ENCODE measurements at regions not wholly inside any gene's neighbourhood (a gene's known extent, or its start where the extent isn't known, plus 50 kb on each side); places are given as distances from the start of the nearest gene placed in this dataset.

DNA sequence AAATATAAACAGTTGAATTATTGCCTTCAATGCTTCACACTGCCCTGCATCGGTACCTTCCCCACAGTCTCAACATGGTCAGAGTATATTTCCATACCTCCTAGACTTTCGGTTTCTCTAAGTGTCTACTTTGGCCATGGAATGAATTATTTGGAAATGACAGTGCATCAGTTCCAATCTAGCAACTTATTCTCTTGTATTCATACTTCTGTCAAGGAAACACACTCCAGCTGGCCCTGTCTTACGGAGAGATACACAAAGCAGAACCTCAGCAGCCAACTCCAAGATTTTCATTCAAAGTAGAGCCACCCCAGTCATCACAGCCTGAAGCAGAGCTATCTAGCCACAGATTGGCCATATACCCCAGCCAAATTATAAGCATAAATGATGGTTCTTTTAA is 518.4 kb upstream of the UBE2E2 start:
- TF ChIP-seq, protein P1, sequence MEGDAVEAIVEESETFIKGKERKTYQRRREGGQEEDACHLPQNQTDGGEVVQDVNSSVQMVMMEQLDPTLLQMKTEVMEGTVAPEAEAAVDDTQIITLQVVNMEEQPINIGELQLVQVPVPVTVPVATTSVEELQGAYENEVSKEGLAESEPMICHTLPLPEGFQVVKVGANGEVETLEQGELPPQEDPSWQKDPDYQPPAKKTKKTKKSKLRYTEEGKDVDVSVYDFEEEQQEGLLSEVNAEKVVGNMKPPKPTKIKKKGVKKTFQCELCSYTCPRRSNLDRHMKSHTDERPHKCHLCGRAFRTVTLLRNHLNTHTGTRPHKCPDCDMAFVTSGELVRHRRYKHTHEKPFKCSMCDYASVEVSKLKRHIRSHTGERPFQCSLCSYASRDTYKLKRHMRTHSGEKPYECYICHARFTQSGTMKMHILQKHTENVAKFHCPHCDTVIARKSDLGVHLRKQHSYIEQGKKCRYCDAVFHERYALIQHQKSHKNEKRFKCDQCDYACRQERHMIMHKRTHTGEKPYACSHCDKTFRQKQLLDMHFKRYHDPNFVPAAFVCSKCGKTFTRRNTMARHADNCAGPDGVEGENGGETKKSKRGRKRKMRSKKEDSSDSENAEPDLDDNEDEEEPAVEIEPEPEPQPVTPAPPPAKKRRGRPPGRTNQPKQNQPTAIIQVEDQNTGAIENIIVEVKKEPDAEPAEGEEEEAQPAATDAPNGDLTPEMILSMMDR (IDR thresholded peaks at IDR 0.05): no peak
- TF ChIP-seq POLR2A (IDR thresholded peaks at IDR 0.05) (no peak), EP300 (IDR thresholded peaks at IDR 0.05) (no peak)
